HEK293T (cell line): ENCODE measurements at regions not wholly inside any gene's neighbourhood (a gene's known extent, or its start where the extent isn't known, plus 50 kb on each side); places are given as distances from the start of the nearest gene placed in this dataset.

Experiments used
- ARNT ChIP-seq: fragments of 450-650 bp; IDR thresholded peaks from 2 replicates; pipeline ENCODE4 v1.6.1; 2017; ENCODE audit warnings: mild to moderate bottlenecking
- FOXK2 ChIP-seq: fragments of 450-650 bp; IDR thresholded peaks from 2 replicates; pipeline ENCODE4 v1.6.1; 2016; ENCODE audit warnings: mild to moderate bottlenecking
- FOXM1 ChIP-seq: fragments of 450-650 bp; IDR thresholded peaks from 2 replicates; pipeline ENCODE4 v1.6.1; 2017; ENCODE audit warnings: mild to moderate bottlenecking, borderline replicate concordance
- L3MBTL2 ChIP-seq: fragments of 450-650 bp; conservative IDR thresholded peaks from 2 replicates; pipeline ENCODE4 v1.6.1; 2016; ENCODE audit warnings: mild to moderate bottlenecking
- NFRKB ChIP-seq: fragments of 450-650 bp; IDR thresholded peaks from 2 replicates; pipeline ENCODE4 v1.6.1; 2016; ENCODE audit warnings: mild to moderate bottlenecking, moderate library complexity
- SP1 ChIP-seq: fragments of 450-650 bp; IDR thresholded peaks from 2 replicates; pipeline ENCODE4 v1.6.1; 2017
- SUZ12 ChIP-seq: fragments of 450-650 bp; IDR thresholded peaks from 2 replicates; pipeline ENCODE4 v1.6.1; 2016; ENCODE audit warnings: mild to moderate bottlenecking
- ZNF384 ChIP-seq: fragments of 450-650 bp; IDR thresholded peaks from 2 replicates; pipeline ENCODE4 v1.6.1; 2016

DNA sequence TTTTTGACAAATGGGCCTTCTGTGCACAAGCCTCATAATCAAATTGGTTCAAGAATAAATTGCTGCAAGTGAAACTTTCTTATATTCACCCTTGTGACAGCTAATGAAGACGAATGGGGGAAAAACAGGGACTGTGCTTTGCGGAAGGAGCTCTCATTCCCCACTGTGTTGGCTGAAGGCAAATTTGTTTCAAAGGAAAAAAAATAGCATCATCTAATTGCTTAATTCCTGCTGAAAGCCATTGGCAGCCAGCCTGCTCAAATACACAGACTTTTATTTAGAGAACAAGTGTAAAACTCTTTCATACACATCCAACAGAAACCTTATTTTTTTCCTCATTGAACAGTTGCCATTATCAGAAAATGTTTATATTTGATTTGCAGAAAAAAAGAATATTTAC lies 172.3 kb downstream of the ARL6IP6 start:
- TF ChIP-seq ZNF384 (no peak), SUZ12 (no peak), FOXM1 (no peak), FOXK2 (no peak), ARNT (no peak), SP1 (no peak), L3MBTL2 (no peak), NFRKB (no peak)
